SIG-M5 treated with dmso at 0.1 percent for 504 hours (cell line): ENCODE measurements at regions not wholly inside any gene's neighbourhood (a gene's known extent, or its start where the extent isn't known, plus 50 kb on each side); places are given as distances from the start of the nearest gene placed in this dataset.
"Not testable (repeated sequence)": the region's sequence is repeated elsewhere in the genome, so short reads cannot be mapped to it uniquely, and the experiment has no call there.

ENCODE experiments used
- DNase-seq: peaks from one replicate; lab custom pipeline; 2025; ENCODE audit not compliant: unreplicated experiment; lab: John Stamatoyannopoulos, UW

- no peak for DNase-seq
Observed at GRCh38 chr11:71129624-71130023, 122.8 kb downstream of the SHANK2 start.

GRCh38 chr11:71127806-71128205 is 124.6 kb downstream of the SHANK2 start:
- no peak for DNase-seq

DNA sequence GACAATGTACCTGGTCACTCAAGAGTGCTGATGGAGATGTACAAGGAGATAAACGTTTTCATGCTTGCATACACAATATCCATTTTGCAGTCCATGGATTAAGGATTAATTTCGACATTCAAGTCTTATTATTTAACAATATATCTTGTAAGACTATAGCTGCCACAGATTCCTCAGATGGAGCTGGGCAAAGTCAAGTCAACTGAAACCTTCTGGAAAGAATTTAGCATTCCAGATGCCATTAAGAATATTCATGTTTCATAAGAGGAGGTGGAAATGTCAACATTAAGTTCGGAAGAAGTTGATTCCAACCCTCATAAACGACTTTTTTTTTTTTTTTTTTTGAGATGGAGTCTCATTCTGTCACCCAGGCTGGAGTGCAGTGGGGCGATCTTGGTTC is 126.0 kb downstream of the SHANK2 start:
- DNase-seq, result not testable (repeated sequence)

- DNase-seq, result no peak
Observed at GRCh38 chr11:71125150-71125549, 127.2 kb downstream of the SHANK2 start.

GRCh38 chr11:71124127-71124526 is 128.2 kb downstream of the SHANK2 start:
- DNase-seq, result no peak

- peak; percentile 27 for DNase-seq
Observed at GRCh38 chr11:71120471-71120896, 131.9 kb downstream of the SHANK2 start.

GRCh38 chr11:71119656-71120269 is 132.6 kb downstream of the SHANK2 start:
- no peak for DNase-seq

DNA sequence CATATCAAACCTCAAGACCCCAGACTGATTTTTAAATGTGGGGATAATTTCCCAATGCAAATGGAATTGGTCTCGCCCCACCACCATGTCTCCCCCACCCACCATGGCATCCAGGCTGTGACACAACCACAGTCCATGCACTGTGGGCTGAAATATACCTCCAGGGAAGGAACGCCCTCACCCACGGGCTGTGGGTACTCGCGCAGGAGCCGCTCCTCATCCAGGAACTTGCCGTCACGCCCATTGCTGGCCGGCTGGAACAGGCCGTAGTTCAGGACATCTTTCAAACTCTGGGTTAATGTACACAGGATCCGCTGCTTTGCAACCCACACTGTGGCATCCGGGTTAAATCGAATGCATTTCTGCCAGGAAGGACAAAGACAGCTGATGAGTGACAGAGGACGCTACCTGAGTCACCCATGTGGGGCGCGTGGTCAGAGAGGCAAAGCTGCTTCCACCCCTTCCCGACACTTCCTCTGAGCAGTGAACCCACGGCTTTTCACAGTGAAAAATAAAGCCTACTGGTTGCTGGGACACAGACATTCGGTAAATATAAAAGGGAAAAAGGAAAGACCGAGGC is 133.6 kb downstream of the SHANK2 start:
- no peak for DNase-seq

DNA sequence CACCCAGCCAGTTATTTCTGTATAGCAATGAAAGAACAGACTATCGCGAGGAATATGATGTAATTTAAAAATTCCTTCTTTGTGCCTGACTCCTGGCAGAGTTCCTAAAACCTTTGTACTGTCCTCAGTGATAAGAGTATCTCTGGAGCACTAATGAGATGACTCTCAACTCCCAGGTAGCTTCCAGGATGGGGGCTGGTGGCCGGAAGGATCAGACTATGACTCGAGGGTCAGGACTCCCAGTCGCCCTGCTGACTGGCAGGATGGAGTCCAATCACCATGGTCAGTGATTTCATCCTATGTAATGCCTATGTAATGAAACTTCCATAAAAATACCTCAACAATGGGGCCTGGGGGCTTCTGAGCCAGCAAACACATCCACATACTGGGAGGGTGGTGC is 135.1 kb downstream of the SHANK2 start:
- no peak for DNase-seq

GRCh38 chr11:71116693-71117040 is 135.7 kb downstream of the SHANK2 start:
- DNase-seq, result no peak

DNA sequence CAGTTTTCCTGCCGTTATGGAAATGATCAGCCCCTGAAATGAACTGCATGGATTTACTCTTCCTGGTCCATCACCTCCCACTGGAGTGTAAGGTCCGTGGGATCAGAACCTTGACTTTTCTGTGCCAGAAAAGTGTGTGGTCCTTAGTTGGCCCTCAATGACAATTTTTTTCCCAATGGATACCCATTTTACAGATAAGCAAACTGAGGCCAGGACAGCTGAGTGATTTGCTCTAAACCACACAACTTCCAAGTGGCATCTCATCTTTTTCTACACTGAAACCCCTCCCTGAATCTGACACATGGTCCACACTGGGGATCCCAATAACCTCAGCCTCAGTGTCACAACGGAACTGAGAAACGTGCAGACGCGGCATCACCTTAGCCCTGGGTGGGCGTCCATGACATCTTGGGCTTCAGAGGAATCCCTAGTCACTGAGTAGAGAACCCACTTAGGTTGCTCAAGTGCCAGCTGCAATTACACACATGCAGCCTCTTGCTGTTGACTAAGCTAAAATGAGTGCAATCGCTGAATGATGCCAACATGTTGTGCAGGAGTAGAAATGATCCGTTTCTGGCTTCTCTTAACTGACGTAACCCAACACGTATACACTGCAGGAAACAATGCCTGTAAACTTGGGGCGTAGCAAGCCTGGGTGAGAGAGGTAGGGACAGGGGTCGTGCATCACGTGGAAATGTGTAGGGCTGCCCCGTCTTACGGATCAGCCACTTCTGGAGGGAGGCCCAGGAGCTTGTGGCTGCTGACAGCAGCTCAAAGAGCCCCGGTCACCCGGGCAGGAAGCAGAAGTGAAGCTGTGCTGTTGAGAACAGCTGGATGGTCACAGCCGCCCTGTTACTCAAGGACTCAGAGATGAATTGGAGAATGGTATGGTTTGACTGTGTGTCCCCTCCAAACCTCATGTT is 136.3 kb downstream of the SHANK2 start:
- no peak for DNase-seq

DNA sequence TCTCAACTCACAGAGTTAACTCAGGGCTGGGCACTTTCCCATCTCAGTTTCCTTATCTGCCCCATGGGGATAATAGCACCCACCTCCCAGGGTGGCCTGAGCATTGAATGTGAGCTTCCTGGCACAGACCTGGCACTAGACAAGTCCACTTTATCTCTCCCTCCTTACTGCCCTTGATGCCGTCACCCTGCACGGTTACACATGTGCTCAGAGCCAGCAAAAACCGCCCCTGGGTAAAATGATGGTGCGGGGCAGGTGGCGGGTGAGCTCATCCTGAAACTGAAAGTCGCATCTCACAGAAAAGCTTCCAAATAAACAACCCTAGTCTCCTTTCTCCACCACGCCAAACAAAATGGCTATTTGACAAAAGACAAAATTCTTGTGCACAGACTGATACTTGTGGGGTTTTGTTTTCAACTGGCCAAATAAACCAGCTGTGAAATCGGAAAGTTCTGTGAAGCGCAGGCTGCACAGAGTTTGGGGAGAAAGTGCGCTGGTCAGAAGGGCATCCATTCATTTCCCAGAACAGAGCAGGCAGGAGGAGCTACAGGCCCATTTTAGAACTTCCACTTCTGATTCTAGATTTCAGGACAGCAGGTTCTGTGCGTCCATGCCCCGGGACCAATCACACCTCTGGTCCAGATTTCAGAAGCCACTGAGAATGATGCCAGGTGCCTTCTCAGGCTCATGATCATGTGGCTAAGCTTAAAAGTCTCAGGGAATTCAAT is 138.1 kb downstream of the SHANK2 start:
- no peak for DNase-seq

GRCh38 chr11:71112990-71113389 is 139.4 kb downstream of the SHANK2 start:
- DNase-seq, result no peak

DNA sequence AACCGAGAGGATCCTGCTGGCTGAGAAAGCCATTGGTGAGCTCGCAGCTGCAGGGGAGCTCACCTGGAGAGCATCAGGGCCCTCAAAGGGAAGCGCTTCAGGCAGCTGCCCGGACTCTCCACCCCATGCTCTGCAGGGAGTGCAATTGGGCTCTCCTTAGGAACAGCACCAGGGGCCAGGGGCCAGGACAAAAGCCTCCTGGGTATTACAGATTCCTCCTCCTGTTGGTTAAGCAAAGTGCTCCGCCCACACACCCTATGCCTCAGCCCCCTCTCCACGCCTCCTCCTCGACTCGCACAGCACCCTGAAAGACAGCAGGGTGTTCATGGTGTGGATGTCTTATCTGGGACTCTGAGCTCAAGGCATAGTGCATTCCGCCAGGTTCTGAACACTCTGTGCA is 139.9 kb downstream of the SHANK2 start:
- DNase-seq, result no peak

DNA sequence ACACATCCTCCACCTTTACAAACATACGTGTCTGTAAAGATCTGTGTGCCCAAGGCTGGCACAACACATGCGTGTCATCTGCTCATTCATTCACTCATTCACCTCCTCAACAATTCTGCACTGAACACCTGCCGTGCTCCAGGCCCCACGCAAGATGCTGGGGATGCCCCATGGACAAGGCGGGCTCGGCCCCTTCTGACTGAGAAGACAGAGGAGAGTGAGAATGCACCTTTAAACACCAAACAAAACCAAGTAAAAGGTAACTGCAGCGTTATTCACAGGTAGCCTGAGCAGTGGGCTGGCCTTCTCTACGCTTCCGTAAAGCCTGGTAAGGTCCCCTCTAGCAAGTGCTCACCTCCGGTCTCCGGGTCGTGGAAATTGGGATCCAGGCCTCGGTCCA is 142.8 kb downstream of the SHANK2 start:
- DNase-seq, result no peak

DNA sequence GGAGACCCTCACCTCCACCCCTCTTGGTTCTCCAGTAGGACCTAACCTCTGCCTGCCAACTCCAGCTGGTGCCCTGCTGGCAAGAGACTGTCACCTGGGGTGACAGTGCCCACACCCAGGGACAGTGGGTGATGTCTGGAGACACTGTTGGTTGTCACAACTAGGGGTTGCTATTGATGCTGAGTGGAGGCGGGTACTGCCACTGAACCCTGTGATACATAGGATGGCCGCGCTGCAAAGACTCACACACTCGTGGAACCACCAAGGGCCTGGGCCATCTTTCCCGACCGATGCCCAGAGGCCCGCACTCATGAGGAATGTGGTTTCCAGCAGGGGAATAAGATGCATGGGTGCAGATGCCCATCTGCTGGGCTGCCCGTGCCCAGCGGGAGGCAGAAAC is 143.2 kb downstream of the SHANK2 start:
- no peak for DNase-seq

DNA sequence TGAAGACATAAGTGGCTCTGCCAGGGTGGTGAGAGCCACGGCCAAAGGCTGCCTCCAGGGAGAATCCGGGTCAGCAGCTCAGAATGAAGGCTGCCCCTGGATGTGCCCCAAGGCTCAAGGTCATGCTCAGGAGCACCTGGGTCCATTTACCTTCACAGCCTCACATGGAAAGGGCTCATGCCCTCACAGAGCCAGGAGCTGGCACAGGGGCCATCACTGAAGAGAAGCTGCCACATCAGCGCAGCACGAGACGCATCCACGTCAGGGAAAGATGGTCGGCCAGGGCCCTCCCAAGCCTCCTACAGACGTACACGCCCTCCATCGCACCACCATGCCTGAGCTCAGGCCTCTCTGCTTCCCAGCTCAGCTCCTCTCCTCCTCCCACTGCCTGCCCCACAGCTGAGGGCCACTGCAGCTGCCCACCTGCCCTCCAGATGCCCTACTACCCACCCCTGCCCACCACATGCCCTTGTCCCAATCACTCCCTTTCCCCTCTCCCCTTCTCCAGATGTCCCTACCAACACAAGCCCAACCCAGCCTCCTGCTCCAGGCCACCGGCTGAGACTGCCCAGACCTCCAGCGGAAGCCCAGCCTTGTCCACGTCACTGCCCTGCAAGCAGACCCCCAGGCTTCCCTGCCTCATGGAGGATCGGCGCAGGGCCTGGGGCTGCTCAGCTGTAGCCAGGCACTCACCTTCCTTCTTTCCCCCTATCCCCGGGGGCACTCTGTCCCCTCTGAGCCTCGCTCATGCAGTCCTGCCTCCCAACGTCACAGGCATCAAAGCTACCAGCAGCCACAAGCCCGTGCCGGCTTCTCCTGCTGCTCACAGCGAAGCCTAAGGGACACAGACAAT is 144.1 kb downstream of the SHANK2 start:
- DNase-seq, result no peak

DNA sequence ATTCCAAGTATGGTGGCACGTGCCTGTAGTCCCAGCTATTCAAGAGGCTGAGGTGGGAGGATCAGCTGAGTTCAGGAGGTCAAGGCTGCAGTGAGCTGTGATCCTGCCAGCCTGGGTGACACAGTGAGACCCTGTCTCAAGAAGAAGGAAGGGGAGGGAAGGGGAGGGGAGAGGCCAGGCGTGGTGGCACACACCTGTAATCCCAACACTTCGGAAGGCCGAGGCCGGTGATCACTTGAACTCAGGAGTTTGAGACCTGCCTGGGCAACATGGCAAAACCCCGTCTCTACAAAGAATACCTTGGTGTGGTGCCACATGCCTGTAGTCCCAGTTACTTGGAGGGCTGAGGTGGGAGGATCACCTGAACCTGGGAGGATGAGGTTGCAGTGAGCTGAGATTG is 145.7 kb downstream of the SHANK2 start:
- DNase-seq, result no peak

DNA sequence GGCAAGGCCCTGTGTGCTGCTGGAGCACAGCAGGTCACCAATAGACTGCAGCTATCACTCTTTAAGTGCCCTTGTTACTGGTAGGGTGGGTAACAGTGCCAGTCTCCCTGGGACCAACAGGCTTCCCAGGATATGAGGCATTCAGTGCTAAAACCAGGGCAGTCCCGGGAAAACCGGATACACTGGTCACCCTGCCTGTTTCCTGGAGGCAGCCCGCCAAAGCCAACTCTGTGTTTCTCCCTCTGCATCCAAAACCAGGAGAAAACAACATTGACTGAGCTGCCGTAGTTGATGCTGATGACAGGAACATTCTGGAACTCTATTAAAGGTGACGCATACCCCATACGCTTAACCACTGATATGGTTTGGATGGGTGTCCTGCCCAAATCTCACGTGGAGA is 149.1 kb downstream of the SHANK2 start:
- DNase-seq, result no peak

- DNase-seq, result no peak
Observed at GRCh38 chr11:71102251-71102995, 150.0 kb downstream of the SHANK2 start.
